Large intestine (tissue), 3 donors: ENCODE measurements at regions not wholly inside any gene's neighbourhood (a gene's known extent, or its start where the extent isn't known, plus 50 kb on each side); places are given as distances from the start of the nearest gene placed in this dataset.

Experiments used
- DNase-seq, 2 donors: peaks; one replicate each; pipeline versions ENCODE4 v3.0.0 to v3.0.0-alpha.2; 2013
- H3K27ac ChIP-seq: one replicate; pipeline ENCODE4 v1.5.1; 2013; ENCODE audit warnings: low read length
- H3K27me3 ChIP-seq: 2 replicates; pipeline ENCODE4 v1.6.1; 2013; ENCODE audit warnings: low read length; ENCODE audit not compliant: control insufficient read depth, insufficient read depth
- H3K36me3 ChIP-seq: 2 replicates; pipeline ENCODE4 v1.6.1; 2013; ENCODE audit warnings: low read length; ENCODE audit not compliant: control insufficient read depth, insufficient read depth
- H3K4me1 ChIP-seq: one replicate; pipeline ENCODE4 v1.6.1; 2013; ENCODE audit warnings: low read length; ENCODE audit not compliant: control insufficient read depth, insufficient read depth
- H3K4me3 ChIP-seq: one replicate; pipeline ENCODE4 v1.5.1; 2013; ENCODE audit warnings: low read length
- H3K9me3 ChIP-seq: one replicate; pipeline ENCODE4 v1.6.1; 2013; ENCODE audit warnings: mild to moderate bottlenecking, low read depth, low read length, moderate library complexity; ENCODE audit not compliant: control insufficient read depth
- WGBS: methylation state at CpG from one replicate; pipeline ENCODE4 v1.1.5; 2013; ENCODE audit warnings: low lambda C conversion rate; ENCODE audit not compliant: insufficient coverage; 5-methylcytosine and 5-hydroxymethylcytosine counted together

DNA sequence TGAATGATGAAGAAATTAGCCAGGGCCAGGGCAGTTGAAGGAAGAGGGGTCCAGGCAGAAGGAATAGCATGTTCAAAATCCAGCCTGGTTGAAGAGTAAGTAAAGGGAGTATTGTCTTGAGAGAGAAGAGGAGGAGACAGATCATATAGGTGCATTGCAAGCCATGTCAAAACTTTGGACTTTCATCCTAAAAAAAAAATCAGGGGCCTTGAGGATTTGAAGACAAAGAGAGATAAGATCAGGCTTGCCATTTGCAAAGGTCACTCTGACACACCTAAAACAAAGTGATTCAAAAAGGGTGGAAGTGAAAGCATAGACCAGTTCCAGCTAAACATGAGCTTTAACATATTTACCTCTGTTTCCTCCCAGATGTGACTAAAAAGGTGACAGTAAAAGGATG lies 95.7 kb upstream of the DRD2 start:
- H3K27ac ChIP-seq, result no peak overlapping the region
- no peaks in the 10 kb centered on the region for H3K27me3 ChIP-seq
- no peak overlapping the region for H3K4me3 ChIP-seq
- H3K36me3 ChIP-seq, result no peaks in the 10 kb centered on the region
- DNase-seq, result peak in 1 of 2 donors; percentile 24
- H3K4me1 ChIP-seq, result no peaks in the 10 kb centered on the region
- no peaks in the 10 kb centered on the region for H3K9me3 ChIP-seq

DNA sequence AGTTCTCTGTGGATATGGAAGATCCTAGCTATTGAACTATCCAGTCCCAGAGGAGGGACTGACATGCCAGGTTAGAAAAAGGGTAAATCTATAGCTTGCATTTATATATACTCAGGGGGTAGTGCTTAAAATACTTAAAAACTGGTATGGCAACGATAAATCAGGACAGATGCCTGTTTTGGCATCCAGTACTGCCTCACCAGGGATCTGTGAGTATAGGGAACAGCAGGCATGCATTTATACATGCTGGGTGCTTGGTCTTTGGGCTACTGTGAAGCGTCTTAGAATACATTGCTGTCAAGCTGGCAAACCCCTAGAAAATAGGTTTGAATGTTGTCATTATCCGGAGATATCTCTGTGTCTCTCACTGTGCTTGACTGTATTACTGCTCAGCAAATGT lies 94.2 kb upstream of the DRD2 start:
- H3K27me3 ChIP-seq, result no peaks in the 10 kb centered on the region
- WGBS, result no CpG with 5 or more reads among the region's 3 CpGs
- no peaks in the 10 kb centered on the region for H3K4me1 ChIP-seq
- H3K27ac ChIP-seq, result no peak overlapping the region
- H3K4me3 ChIP-seq, result no peak overlapping the region
- no peak for DNase-seq
- no peaks in the 10 kb centered on the region for H3K36me3 ChIP-seq
- no peaks in the 10 kb centered on the region for H3K9me3 ChIP-seq

DNA sequence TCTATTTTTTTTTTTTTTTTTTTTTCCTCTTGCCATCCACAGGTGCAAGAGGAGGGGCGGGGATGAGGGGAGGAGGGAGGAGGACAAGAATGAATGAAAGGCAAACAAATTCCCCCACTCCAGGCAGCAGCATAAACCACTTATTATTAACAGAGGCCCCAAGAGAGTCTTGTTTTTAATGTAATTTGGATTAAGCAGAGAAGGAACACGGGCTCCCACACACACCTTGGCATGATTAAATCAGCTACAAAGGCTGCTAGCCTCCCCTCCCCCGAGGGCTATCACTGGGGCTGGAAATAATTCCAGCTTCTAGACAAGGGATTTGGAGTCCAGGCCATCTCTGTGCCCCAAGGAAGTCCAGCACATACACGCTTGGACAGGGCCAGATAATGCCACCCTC lies 93.4 kb upstream of the DRD2 start:
- DNase-seq, result no peak
- H3K27ac ChIP-seq, result no peak overlapping the region
- H3K36me3 ChIP-seq, result no peaks in the 10 kb centered on the region
- no CpG with 5 or more reads among the region's 4 CpGs for WGBS
- no peaks in the 10 kb centered on the region for H3K9me3 ChIP-seq
- no peak overlapping the region for H3K4me3 ChIP-seq
- no peaks in the 10 kb centered on the region for H3K27me3 ChIP-seq
- no peaks in the 10 kb centered on the region for H3K4me1 ChIP-seq

DNA sequence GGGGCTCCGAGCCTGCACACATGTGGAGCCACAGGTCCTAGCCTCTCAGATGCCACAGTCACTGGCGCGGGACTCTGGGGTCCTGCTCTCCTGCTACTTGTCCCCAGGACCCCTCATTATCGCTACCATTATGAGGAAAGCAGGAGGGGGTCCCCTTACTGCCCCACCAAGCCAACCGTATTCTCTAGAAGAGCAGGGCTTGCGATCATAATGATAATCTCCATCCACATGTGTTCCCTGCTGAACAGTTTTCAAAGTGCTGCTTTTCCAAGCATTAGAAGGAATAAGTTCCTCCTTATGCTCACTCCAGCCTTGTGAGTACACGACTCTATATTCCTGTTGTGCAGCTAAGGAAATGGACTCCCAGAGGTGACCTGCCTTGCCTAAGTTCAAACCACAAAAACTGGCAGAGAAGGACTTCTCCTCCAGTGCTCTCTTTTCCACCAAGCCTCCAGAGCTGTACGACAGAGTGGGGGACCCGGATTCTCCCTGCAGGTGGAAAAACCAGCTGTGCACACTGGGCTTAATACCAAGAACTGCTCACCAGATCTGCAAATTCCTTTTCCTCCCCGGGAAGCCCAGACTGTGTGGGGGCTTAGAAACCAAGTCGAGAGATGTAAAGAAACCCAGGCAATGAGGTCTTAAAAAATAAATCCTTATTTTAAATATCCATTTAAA lies 92.8 kb upstream of the DRD2 start:
- no peaks in the 10 kb centered on the region for H3K4me1 ChIP-seq
- no peaks in the 10 kb centered on the region for H3K36me3 ChIP-seq
- H3K27ac ChIP-seq, result no peak overlapping the region
- 100% methylated on average over 2 of the region's 11 CpGs for whole genome bisulfite sequencing
- H3K27me3 ChIP-seq, result no peaks in the 10 kb centered on the region
- H3K4me3 ChIP-seq, result no peak overlapping the region
- no peaks in the 10 kb centered on the region for H3K9me3 ChIP-seq
- no peak for DNase-seq

DNA sequence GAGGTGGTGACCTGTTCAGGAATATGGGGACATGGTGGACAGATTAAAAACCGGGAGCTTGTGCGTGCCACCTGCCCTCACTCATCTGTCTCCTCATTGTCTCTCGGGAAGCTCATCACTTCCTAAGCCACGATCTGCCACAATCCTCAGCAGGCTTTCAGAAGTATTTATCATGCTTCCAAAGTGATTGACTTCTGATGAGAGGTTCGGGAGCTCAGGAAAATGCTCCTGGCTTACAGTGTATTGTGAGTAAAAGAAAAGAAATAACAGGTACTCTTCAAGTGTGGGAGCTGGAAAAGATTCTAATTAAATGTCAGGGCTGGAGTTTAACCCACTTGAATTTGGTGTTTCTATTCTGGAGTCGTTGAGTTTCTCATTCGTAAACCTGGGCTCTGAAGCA lies 91.9 kb upstream of the DRD2 start:
- 100% methylated on average over 2 of the region's 7 CpGs for WGBS
- Histone ChIP-seq H3K9me3 (no peaks in the 10 kb centered on the region), H3K27ac (no peak overlapping the region), H3K27me3 (no peaks in the 10 kb centered on the region), H3K4me3 (no peak overlapping the region), H3K4me1 (no peaks in the 10 kb centered on the region), H3K36me3 (no peaks in the 10 kb centered on the region)
- DNase-seq, result no peak

DNA sequence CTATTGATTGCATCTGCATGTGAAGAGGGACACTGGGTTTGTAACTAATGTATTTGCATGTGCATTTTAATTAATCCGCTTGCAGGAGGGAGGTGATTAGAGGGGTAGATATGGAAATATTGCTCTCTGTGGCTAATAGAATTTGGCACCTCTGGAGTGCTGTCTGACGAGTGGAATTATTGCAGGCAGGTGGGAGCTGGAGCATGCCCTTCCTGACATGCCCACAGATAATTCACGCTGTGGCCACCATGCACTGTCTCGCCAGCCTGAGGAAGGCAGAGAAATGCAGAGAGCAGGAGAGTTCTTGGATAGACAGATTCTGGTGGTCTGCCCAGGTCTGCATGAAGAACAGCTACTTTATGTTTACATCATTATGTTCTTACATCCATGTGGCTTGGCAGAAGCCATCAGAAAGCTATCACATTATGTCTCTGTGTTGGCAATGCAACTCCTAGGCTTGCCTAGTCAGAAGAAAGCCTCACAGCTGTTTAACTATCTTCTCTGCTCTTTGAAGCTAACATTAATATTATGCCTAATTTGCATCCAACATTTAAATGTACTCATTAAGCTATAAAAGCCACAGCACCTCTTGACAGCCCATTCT lies 89.4 kb upstream of the DRD2 start:
- H3K4me1 ChIP-seq, result no peaks in the 10 kb centered on the region
- no peaks in the 10 kb centered on the region for H3K36me3 ChIP-seq
- no peak overlapping the region for H3K4me3 ChIP-seq
- H3K27me3 ChIP-seq, result no peaks in the 10 kb centered on the region
- no peak overlapping the region for H3K27ac ChIP-seq
- H3K9me3 ChIP-seq, result no peaks in the 10 kb centered on the region
- no CpG with 5 or more reads among the region's 4 CpGs for WGBS
- no peak for DNase-seq

DNA sequence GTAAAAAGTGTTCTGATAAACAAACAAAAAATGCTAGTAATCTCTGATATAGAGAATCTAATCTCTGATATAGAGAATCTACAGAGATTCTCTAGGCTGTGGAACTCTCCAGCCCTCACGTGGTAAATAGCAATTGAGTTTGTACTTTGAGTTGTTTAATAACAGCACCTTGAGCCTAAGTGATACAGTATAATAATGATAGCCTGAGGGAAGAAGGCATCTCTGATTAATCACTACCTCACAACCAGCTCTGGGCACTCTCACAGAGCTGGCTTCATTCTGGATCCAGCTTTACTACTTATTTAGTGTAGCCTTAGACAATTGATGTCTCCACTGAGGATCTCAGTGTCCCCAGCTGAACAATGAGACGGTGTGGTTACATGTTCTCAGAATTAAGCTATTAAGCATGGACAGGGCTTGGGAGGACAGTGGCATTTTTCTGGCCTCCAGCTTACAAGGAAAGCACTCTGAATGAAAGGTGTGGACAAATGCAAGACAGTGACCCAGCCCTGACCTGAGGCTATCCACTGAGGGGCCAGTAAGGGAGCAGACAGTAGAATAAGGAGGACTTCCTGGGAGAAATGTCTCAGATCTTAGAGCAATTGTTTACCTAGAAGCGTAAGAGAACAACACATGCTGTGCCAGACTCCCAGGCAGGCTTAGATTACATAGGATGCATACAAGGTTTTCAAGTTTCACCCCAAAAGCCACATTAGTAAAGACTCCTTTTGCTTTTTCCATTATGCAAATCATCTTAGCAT lies 88.7 kb upstream of the DRD2 start:
- WGBS, result no CpG with 5 or more reads among the region's 3 CpGs
- DNase-seq, result peak in 1 of 2 donors; percentile 42
- Histone ChIP-seq H3K9me3 (no peaks in the 10 kb centered on the region), H3K4me3 (no peak overlapping the region), H3K4me1 (no peaks in the 10 kb centered on the region), H3K27ac (no peak overlapping the region), H3K36me3 (no peaks in the 10 kb centered on the region), H3K27me3 (no peaks in the 10 kb centered on the region)

DNA sequence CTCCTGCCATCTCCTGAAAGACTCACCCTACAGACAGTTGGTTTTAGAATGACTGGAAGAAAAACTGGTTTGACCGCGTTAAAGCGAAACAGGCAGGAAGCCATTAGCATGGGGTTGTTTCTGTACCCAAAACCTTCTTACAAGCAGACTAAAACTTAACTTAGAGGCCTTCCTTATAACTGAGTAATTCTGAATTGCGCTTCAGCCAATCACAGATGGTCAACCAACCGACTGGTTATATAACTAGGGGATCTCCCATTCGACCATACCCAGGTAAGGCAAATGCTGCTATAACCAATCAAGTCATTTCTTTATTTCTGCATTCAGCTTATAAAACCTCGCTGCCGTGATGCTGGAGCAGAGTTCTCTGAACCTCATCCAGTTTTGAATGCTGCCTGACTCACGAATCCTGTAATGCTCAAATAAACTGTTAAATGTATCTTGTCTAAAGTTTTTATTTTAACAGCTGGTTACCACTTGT lies 87.8 kb upstream of the DRD2 start:
- H3K27me3 ChIP-seq, result no peaks in the 10 kb centered on the region
- no peaks in the 10 kb centered on the region for H3K36me3 ChIP-seq
- no peaks in the 10 kb centered on the region for H3K4me1 ChIP-seq
- no peak overlapping the region for H3K27ac ChIP-seq
- no peak for DNase-seq
- no peak overlapping the region for H3K4me3 ChIP-seq
- WGBS, result 100% methylated on average over 1 of the region's 9 CpGs
- H3K9me3 ChIP-seq, result no peaks in the 10 kb centered on the region

DNA sequence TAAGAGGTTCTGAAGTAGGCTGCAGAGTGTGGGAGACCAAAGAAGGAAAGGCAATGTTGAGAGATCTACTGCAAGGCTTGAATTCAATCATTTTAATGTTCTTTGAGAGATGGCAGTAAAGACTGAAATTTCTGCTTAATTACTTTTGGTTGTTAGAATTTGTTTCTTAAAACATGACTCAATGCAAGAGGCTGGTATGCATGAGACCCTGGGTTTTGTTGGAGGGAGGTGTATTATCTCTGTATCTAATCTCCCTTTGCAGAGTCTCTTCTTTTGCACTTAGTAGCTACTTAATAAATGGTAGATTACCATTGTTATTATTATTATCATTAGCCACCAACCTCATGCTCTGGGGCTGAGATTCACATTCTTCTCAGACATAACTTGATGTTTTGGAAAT lies 87.4 kb upstream of the DRD2 start:
- no peaks in the 10 kb centered on the region for H3K36me3 ChIP-seq
- DNase-seq, result no peak

DNA sequence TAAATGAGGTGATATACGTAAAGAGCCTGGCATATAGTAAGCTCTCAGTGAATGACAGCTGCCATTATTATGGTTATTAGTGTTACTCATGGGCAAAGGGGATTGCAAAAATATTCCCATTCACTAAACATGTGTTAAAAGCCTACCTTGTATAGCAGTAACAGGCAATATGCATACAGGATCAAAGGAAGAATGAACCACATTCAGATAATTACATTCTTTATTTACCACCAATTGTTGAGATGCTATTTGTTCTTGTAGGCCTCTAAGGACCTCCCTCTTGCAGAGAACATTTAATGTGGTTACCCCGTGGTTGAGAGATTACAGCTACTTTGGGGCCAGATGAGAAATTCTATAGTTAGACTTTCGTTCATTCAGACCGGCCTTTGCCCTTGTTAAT lies 82.7 kb upstream of the DRD2 start:
- no peaks in the 10 kb centered on the region for H3K9me3 ChIP-seq
- H3K4me3 ChIP-seq, result no peak overlapping the region
- H3K4me1 ChIP-seq, result no peaks in the 10 kb centered on the region
- WGBS, result 100% methylated on average over 2 of the region's 4 CpGs
- H3K27ac ChIP-seq, result no peak overlapping the region
- no peak for DNase-seq
- peaks cover 3% of the 10 kb centered on the region for H3K27me3 ChIP-seq
- no peaks in the 10 kb centered on the region for H3K36me3 ChIP-seq

More for the DNA sequence above, 87.4 kb upstream of the DRD2 start:
- H3K4me3 ChIP-seq, result no peak overlapping the region
- no peaks in the 10 kb centered on the region for H3K9me3 ChIP-seq
- no peaks in the 10 kb centered on the region for H3K27me3 ChIP-seq
- H3K27ac ChIP-seq, result no peak overlapping the region
- no peaks in the 10 kb centered on the region for H3K4me1 ChIP-seq
